HL-60 (cell line): ENCODE measurements at regions not wholly inside any gene's neighbourhood (a gene's known extent, or its start where the extent isn't known, plus 50 kb on each side); places are given as distances from the start of the nearest gene placed in this dataset.

Experiments
- DNase-seq, 2 experiments: peaks; one replicate each; pipeline ENCODE4 v3.0.0-alpha.2; 2010 to 2020; ENCODE audit warnings: low read depth in 1 of 2, low spot score in 1 of 2
- H3K27ac ChIP-seq: fragments of 250-450 bp; sonication (Bioruptor Pico); replicated peaks from 2 replicates; pipeline ENCODE4 v1.5.1; 2020; ENCODE audit warnings: mild to moderate bottlenecking, moderate library complexity
- H3K27me3 ChIP-seq: fragments of 250-450 bp; sonication (Bioruptor Pico); 2 replicates; pipeline ENCODE4 v1.5.1; 2021; ENCODE audit warnings: mild to moderate bottlenecking, moderate library complexity; ENCODE audit not compliant: insufficient read depth, poor library complexity, severe bottlenecking
- H3K4me3 ChIP-seq: replicated peaks from 2 replicates; pipeline ENCODE4 v1.5.1; 2011; ENCODE audit warnings: mild to moderate bottlenecking, control low read depth, low read length; ENCODE audit not compliant: insufficient read depth
- CTCF ChIP-seq: IDR thresholded peaks from one replicate; pipeline ENCODE4 v1.5.1; 2011; ENCODE audit warnings: low read length, control low read depth, inconsistent platforms; ENCODE audit not compliant: insufficient read depth
- GABPA ChIP-seq: IDR thresholded peaks from 2 replicates; pipeline ENCODE4 v1.6.1; 2012; ENCODE audit warnings: low read depth
- POLR2AphosphoS5 ChIP-seq: IDR thresholded peaks from 2 replicates; pipeline ENCODE4 v1.6.1; 2012; ENCODE audit warnings: low read depth
- REST ChIP-seq: IDR thresholded peaks from 2 replicates; pipeline ENCODE4 v1.6.1; 2012; ENCODE audit warnings: low read depth; ENCODE audit not compliant: insufficient replicate concordance
- SPI1 ChIP-seq: IDR thresholded peaks from 2 replicates; pipeline ENCODE4 v1.6.1; 2012; ENCODE audit warnings: low read depth, mild to moderate bottlenecking, borderline replicate concordance

GRCh38 chr2:185306119-185306518 lies 432.5 kb upstream of the FSIP2 start:
- H3K27ac ChIP-seq, result no peak overlapping the region
- no peak for DNase-seq
- H3K27me3 ChIP-seq, result no peaks in the 10 kb centered on the region
- H3K4me3 ChIP-seq, result no peak overlapping the region
- TF ChIP-seq CTCF (no peak), REST (no peak), SPI1 (no peak), GABPA (no peak), POLR2AphosphoS5 (no peak)

- TF ChIP-seq CTCF, result no peak
- TF ChIP-seq GABPA, result no peak
- TF ChIP-seq SPI1, result no peak
- TF ChIP-seq REST, result no peak
- no peak for TF ChIP-seq POLR2AphosphoS5
- H3K27me3 ChIP-seq, result no peaks in the 10 kb centered on the region
- no peak overlapping the region for H3K27ac ChIP-seq
- H3K4me3 ChIP-seq, result no peak overlapping the region
- DNase-seq, result no peak
Measured at GRCh38 chr2:185316383-185316782, 422.2 kb upstream of the FSIP2 start.

- H3K27me3 ChIP-seq, result no peaks in the 10 kb centered on the region
- TF ChIP-seq GABPA (no peak), CTCF (no peak), SPI1 (no peak), POLR2AphosphoS5 (no peak), REST (no peak)
- no peak for DNase-seq
- no peak overlapping the region for H3K27ac ChIP-seq
- no peak overlapping the region for H3K4me3 ChIP-seq
Measured at GRCh38 chr2:185318271-185318724, 420.3 kb upstream of the FSIP2 start.
